GM19193 (cell line): ENCODE measurements at regions not wholly inside any gene's neighbourhood (a gene's known extent, or its start where the extent isn't known, plus 50 kb on each side); places are given as distances from the start of the nearest gene placed in this dataset.

Experiments used
- POLR2A ChIP-seq: IDR thresholded peaks from 4 replicates; pipeline ENCODE4 v1.6.1; 2011; ENCODE audit not compliant: insufficient read depth, insufficient read length; ENCODE audit errors: extremely low read depth

- no peak for TF ChIP-seq POLR2A
Observed at GRCh38 chr5:27403243-27403882, 365.0 kb upstream of the CDH9 start.

GRCh38 chr5:27402828-27403227 lies 364.4 kb upstream of the CDH9 start:
- no peak for TF ChIP-seq POLR2A

- TF ChIP-seq POLR2A: no peak
Observed at GRCh38 chr5:27396998-27397397, 358.6 kb upstream of the CDH9 start.

GRCh38 chr5:27392716-27393115 lies 354.3 kb upstream of the CDH9 start:
- no peak for TF ChIP-seq POLR2A

- no peak for TF ChIP-seq POLR2A
Observed at GRCh38 chr5:27389696-27390095, 351.3 kb upstream of the CDH9 start.

GRCh38 chr5:27388755-27389154 lies 350.4 kb upstream of the CDH9 start:
- no peak for TF ChIP-seq POLR2A

GRCh38 chr5:27387535-27388073 lies 349.2 kb upstream of the CDH9 start:
- no peak for TF ChIP-seq POLR2A

- no peak for TF ChIP-seq POLR2A
Observed at GRCh38 chr5:27381686-27382085, 343.3 kb upstream of the CDH9 start.

- no peak for TF ChIP-seq POLR2A
Observed at GRCh38 chr5:27377626-27378025, 339.2 kb upstream of the CDH9 start.

- TF ChIP-seq POLR2A: no peak
Observed at GRCh38 chr5:27353970-27354369, 315.6 kb upstream of the CDH9 start.

GRCh38 chr5:27353540-27353939 lies 315.2 kb upstream of the CDH9 start:
- TF ChIP-seq POLR2A: no peak

GRCh38 chr5:27341342-27341741 lies 303.0 kb upstream of the CDH9 start:
- TF ChIP-seq POLR2A: no peak

- TF ChIP-seq POLR2A: no peak
Observed at GRCh38 chr5:27336817-27337216, 298.4 kb upstream of the CDH9 start.

GRCh38 chr5:27328480-27328879 lies 290.1 kb upstream of the CDH9 start:
- TF ChIP-seq POLR2A: no peak

- TF ChIP-seq POLR2A: no peak
Observed at GRCh38 chr5:27325513-27325912, 287.1 kb upstream of the CDH9 start.

GRCh38 chr5:27318701-27319100 lies 280.3 kb upstream of the CDH9 start:
- no peak for TF ChIP-seq POLR2A

GRCh38 chr5:27316271-27316650 lies 277.9 kb upstream of the CDH9 start:
- TF ChIP-seq POLR2A: no peak
